ENCODE measurements at regions not wholly inside any gene's neighbourhood (a gene's known extent, or its start where the extent isn't known, plus 50 kb on each side); places are given as distances from the start of the nearest gene placed in this dataset.

DNA sequence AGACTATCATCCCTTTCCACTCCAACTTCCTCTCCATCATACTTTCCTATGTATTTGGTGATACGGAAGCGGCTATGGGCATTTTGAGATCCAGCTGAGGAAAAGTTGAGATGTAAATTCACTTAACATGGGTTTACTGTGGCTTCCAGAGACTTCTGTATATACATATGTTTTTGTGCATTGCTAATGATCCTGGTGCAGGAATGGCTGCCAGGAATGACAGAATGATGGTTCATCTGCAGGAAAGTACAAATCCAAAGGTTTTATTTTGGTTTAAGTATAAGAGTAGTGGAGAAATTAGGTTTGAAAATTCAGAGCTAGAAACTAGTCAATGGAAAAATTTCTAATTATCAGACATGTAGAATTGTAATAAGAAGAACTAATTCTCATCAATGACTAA is 95.0 kb upstream of the PAM start:
- Histone ChIP-seq H3K56ac (ENCODE audit: extremely low read depth, insufficient read depth, low read length) (no peak overlapping the region), H2AK9ac (replicated peaks; ENCODE audit: low read depth, low read length, poor library complexity) (no peak overlapping the region), H3K23ac (ENCODE audit: low read depth, low read length) (no peak overlapping the region), H2BK20ac (ENCODE audit: low read depth, low read length) (no peak overlapping the region), H4K8ac (ENCODE audit: low read depth in 2 of 2, low read length in 2 of 2) (no peak overlapping the region), H3K27me3 (ENCODE audit: control insufficient read depth, insufficient read depth, low read length) (peaks cover 6% of the 10 kb centered on the region), H4K5ac (ENCODE audit: low read depth, low read length) (no peak overlapping the region), H2AK5ac (ENCODE audit: low read depth, low read length) (no peak overlapping the region), H2AFZ (replicated peaks; ENCODE audit: low read length, poor library complexity) (no peak overlapping the region), H3K4ac (ENCODE audit: low read depth, low read length) (no peak overlapping the region), H3K4me1 (ENCODE audit: control insufficient read depth, insufficient read depth, low read length) (0 out of 2 replicates have a peak, but pooled peaks cover 2% of the 10 kb centered on the region), H3K9me3 (ENCODE audit: control insufficient read depth, insufficient read depth, low read length) (no peaks in the 10 kb centered on the region), H3K9me1 (ENCODE audit: insufficient read depth, low read length) (no peaks in the 10 kb centered on the region), H4K20me1 (ENCODE audit: insufficient read depth, low read length) (no peaks in the 10 kb centered on the region), H2BK5ac (ENCODE audit: low read depth, low read length, poor library complexity, severe bottlenecking) (no peak overlapping the region), H3K9ac (ENCODE audit: low read depth, low read length) (no peak overlapping the region), H2BK15ac (ENCODE audit: low read depth, low read length) (no peak overlapping the region), H3K4me3 (ENCODE audit: insufficient read depth, low read depth, low read length) (no peak overlapping the region), H3K27ac (ENCODE audit: insufficient read depth, low read length) (no peak overlapping the region), H3K4me2 (ENCODE audit: low read depth, low read length) (no peak overlapping the region), H3K14ac (replicated peaks; ENCODE audit: low read depth, low read length) (no peak overlapping the region), H3K79me1 (ENCODE audit: low read depth in 1 of 2, low read length in 2 of 2) (no peaks in the 10 kb centered on the region), H3K36me3 (ENCODE audit: control insufficient read depth, insufficient read depth, low read length) (no peaks in the 10 kb centered on the region), H3K18ac (ENCODE audit: low read depth, low read length) (no peak overlapping the region), H2BK120ac (ENCODE audit: low read depth, low read length) (no peak overlapping the region), H4K91ac (ENCODE audit: insufficient read depth, low read depth, low read length) (no peak overlapping the region)
- ATAC-seq (ENCODE audit: low read depth) (no peak), DNase-seq (no peak)
- no TSS peak for BruUV-seq (replicated peaks)
- TF ChIP-seq FOS (IDR thresholded peaks at IDR 0.05; ENCODE audit: low read depth, low read length) (no peak), SMC3 (IDR thresholded peaks at IDR 0.05; ENCODE audit: low read depth, low read length) (no peak), CEBPB (IDR thresholded peaks at IDR 0.05; ENCODE audit: low read depth, low read length) (no peak), BHLHE40 (IDR thresholded peaks at IDR 0.05; ENCODE audit: low read depth, low read length) (no peak), CHD1 (IDR thresholded peaks at IDR 0.05; ENCODE audit: low read depth, low read length) (no peak), RCOR1 (IDR thresholded peaks at IDR 0.05; ENCODE audit: insufficient replicate concordance, low read length) (no peak), NFE2L2 (IDR thresholded peaks at IDR 0.05; ENCODE audit: low read depth, low read length) (no peak), MAFK (IDR thresholded peaks at IDR 0.05; ENCODE audit: low read depth, low read length) (no peak), POLR2A (IDR thresholded peaks at IDR 0.05; ENCODE audit: low read depth, low read length) (no peak), MAZ (IDR thresholded peaks at IDR 0.05; ENCODE audit: borderline replicate concordance, low read depth, low read length) (no peak), MXI1 (IDR thresholded peaks at IDR 0.05; ENCODE audit: borderline replicate concordance, low read depth, low read length) (no peak), RFX5 (IDR thresholded peaks at IDR 0.05; ENCODE audit: low read depth, low read length) (no peak), RAD21 (IDR thresholded peaks at IDR 0.05; ENCODE audit: low read length) (no peak)
- TF ChIP-seq, protein P1, sequence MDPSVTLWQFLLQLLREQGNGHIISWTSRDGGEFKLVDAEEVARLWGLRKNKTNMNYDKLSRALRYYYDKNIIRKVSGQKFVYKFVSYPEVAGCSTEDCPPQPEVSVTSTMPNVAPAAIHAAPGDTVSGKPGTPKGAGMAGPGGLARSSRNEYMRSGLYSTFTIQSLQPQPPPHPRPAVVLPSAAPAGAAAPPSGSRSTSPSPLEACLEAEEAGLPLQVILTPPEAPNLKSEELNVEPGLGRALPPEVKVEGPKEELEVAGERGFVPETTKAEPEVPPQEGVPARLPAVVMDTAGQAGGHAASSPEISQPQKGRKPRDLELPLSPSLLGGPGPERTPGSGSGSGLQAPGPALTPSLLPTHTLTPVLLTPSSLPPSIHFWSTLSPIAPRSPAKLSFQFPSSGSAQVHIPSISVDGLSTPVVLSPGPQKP (IDR thresholded peaks at IDR 0.05; ENCODE audit: borderline replicate concordance, low read depth, low read length): no peak
- TF ChIP-seq, protein P2, sequence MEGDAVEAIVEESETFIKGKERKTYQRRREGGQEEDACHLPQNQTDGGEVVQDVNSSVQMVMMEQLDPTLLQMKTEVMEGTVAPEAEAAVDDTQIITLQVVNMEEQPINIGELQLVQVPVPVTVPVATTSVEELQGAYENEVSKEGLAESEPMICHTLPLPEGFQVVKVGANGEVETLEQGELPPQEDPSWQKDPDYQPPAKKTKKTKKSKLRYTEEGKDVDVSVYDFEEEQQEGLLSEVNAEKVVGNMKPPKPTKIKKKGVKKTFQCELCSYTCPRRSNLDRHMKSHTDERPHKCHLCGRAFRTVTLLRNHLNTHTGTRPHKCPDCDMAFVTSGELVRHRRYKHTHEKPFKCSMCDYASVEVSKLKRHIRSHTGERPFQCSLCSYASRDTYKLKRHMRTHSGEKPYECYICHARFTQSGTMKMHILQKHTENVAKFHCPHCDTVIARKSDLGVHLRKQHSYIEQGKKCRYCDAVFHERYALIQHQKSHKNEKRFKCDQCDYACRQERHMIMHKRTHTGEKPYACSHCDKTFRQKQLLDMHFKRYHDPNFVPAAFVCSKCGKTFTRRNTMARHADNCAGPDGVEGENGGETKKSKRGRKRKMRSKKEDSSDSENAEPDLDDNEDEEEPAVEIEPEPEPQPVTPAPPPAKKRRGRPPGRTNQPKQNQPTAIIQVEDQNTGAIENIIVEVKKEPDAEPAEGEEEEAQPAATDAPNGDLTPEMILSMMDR (conservative IDR thresholded peaks at IDR 0.05; ENCODE audit: low read depth, low read length): no peak
- TF ChIP-seq, protein P3, sequence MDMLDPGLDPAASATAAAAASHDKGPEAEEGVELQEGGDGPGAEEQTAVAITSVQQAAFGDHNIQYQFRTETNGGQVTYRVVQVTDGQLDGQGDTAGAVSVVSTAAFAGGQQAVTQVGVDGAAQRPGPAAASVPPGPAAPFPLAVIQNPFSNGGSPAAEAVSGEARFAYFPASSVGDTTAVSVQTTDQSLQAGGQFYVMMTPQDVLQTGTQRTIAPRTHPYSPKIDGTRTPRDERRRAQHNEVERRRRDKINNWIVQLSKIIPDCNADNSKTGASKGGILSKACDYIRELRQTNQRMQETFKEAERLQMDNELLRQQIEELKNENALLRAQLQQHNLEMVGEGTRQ (IDR thresholded peaks at IDR 0.05; ENCODE audit: low read depth, low read length): no peak
- CTCF ChIA-PET: interaction anchor here (1.6 kb wide), 1 partner anchor 10 kb away, joined by 6 read pairs; no protein-coding TSS in a partner anchor
- intact Hi-C loops (cut with micrococcal nuclease): no loop called here
- WGBS, 2 experiments (ENCODE audit: extremely low coverage in 2 of 2, insufficient read length in 1 of 2): no CpG with 5 or more reads among the region's 2 CpGs
- dilution Hi-C loops (cut with HindIII; ENCODE audit: low sequenced_read_pairs, unreplicated experiment): no loop called here
- POLR2A ChIA-PET (ENCODE audit: unreplicated experiment): no interaction called here
- in situ Hi-C loops (cut with MboI; ENCODE audit: low sequenced_read_pairs): no loop called here

Measured in IMR-90 (cell line).